Activated naive CD4-positive, alpha-beta T cell treated with anti-CD3 and anti-CD28 coated beads, Interleukin-2, amount 50 U/mL, for 16 hours (primary cell): ENCODE measurements at regions not wholly inside any gene's neighbourhood (a gene's known extent, or its start where the extent isn't known, plus 50 kb on each side); places are given as distances from the start of the nearest gene placed in this dataset.
"Not testable (repeated sequence)": the region's sequence is repeated elsewhere in the genome, so short reads cannot be mapped to it uniquely, and the experiment has no call there.

ENCODE experiments used
- DNase-seq: peaks from one replicate; pipeline ENCODE4 v3.0.0-alpha.2; 2020

GRCh38 chr4:66805582-66805981, 739.7 kb downstream of the CENPC start:
- no peak for DNase-seq

GRCh38 chr4:66804979-66805378, 740.3 kb downstream of the CENPC start:
- DNase-seq, result no peak

- DNase-seq, result no peak
These were observed 747.7 kb downstream of the CENPC start for GRCh38 chr4:66797608-66798007.

- DNase-seq, result no peak
These were observed 749.6 kb downstream of the CENPC start for GRCh38 chr4:66795724-66796123.

- DNase-seq, result no peak
These were observed 750.8 kb downstream of the CENPC start for GRCh38 chr4:66794390-66795034.

GRCh38 chr4:66791686-66792085, 753.6 kb downstream of the CENPC start:
- no peak for DNase-seq

- no peak for DNase-seq
These were observed 759.8 kb downstream of the CENPC start for GRCh38 chr4:66785479-66785878.

GRCh38 chr4:66782751-66783150, 762.6 kb downstream of the CENPC start:
- DNase-seq, result not testable (repeated sequence)

- no peak for DNase-seq
These were observed 768.2 kb downstream of the CENPC start for GRCh38 chr4:66777097-66777496.

- DNase-seq, result no peak
These were observed 775.9 kb downstream of the CENPC start for GRCh38 chr4:66769441-66769840.

GRCh38 chr4:66767442-66767841, 777.9 kb downstream of the CENPC start:
- DNase-seq, result no peak

GRCh38 chr4:66766557-66766956, 778.7 kb downstream of the CENPC start:
- DNase-seq, result no peak

GRCh38 chr4:66750273-66750672, 795.0 kb downstream of the CENPC start:
- no peak for DNase-seq

- DNase-seq, result not testable (repeated sequence)
These were observed 798.4 kb downstream of the CENPC start for GRCh38 chr4:66746918-66747317.

- DNase-seq, result no peak
These were observed 804.2 kb downstream of the CENPC start for GRCh38 chr4:66741081-66741480.

GRCh38 chr4:66736606-66737005, 808.7 kb downstream of the CENPC start:
- no peak for DNase-seq

GRCh38 chr4:66728280-66728679, 817.0 kb downstream of the CENPC start:
- DNase-seq, result no peak

- not testable (repeated sequence) for DNase-seq
These were observed 832.9 kb downstream of the CENPC start for GRCh38 chr4:66712301-66712921.

- no peak for DNase-seq
These were observed 841.1 kb downstream of the CENPC start for GRCh38 chr4:66704243-66704642.

GRCh38 chr4:66694739-66695138, 850.6 kb downstream of the CENPC start:
- no peak for DNase-seq

- DNase-seq, result no peak
These were observed 851.6 kb downstream of the CENPC start for GRCh38 chr4:66693694-66694093.

GRCh38 chr4:66691101-66691500, 854.2 kb downstream of the CENPC start:
- DNase-seq, result no peak

GRCh38 chr4:66688674-66689073, 856.6 kb downstream of the CENPC start:
- DNase-seq, result no peak

GRCh38 chr4:66687459-66687858, 857.8 kb downstream of the CENPC start:
- DNase-seq, result no peak

- no peak for DNase-seq
These were observed 863.3 kb downstream of the CENPC start for GRCh38 chr4:66681962-66682361.
